Peyer's patch (tissue), 4 donors: ENCODE measurements at regions not wholly inside any gene's neighbourhood (a gene's known extent, or its start where the extent isn't known, plus 50 kb on each side); places are given as distances from the start of the nearest gene placed in this dataset.

Experiments
- POLR2A ChIP-seq, 2 donors: fragments of 450-650 bp; IDR thresholded peaks; one replicate each; pipeline ENCODE4 v1.5.1; 2017; ENCODE audit warnings: antibody characterized with exemption in 2 of 2, mild to moderate bottlenecking in 2 of 2, moderate library complexity in 2 of 2
- TF ChIP-seq, protein P1 (sequence below), 6 experiments: fragments of 450-650 bp in 4 of 6; fragments of 200-600 bp in 2 of 6; sonication (generic) in 1 of 6; IDR thresholded peaks; one replicate each; pipeline ENCODE4 v1.5.1; 2017 to 2019; ENCODE audit warnings: antibody characterized with exemption in 6 of 6, mild to moderate bottlenecking in 3 of 6, moderate library complexity in 1 of 6

DNA sequence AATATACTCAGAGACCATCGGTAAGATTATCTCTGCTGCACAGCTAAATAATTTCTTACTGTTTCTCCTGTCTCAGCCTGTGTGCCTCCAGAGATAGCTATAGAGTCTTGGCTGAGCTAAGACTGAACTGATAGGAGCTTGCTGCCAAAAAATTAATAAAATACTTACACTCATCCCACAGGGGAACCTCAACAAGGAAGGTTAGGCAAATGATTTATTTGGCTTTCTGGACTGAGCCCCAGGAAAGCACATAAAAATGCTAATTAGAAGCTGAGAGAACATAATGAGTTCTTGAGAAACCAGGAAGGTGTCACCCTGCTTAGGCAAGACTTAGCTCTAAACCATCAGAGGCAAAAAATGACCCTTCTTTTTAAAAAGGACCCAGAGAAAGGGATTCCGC, 534.5 kb downstream of the TNS3 start:
- TF ChIP-seq, protein P1, sequence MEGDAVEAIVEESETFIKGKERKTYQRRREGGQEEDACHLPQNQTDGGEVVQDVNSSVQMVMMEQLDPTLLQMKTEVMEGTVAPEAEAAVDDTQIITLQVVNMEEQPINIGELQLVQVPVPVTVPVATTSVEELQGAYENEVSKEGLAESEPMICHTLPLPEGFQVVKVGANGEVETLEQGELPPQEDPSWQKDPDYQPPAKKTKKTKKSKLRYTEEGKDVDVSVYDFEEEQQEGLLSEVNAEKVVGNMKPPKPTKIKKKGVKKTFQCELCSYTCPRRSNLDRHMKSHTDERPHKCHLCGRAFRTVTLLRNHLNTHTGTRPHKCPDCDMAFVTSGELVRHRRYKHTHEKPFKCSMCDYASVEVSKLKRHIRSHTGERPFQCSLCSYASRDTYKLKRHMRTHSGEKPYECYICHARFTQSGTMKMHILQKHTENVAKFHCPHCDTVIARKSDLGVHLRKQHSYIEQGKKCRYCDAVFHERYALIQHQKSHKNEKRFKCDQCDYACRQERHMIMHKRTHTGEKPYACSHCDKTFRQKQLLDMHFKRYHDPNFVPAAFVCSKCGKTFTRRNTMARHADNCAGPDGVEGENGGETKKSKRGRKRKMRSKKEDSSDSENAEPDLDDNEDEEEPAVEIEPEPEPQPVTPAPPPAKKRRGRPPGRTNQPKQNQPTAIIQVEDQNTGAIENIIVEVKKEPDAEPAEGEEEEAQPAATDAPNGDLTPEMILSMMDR (IDR thresholded peaks at IDR 0.05): no peak
- TF ChIP-seq POLR2A (IDR thresholded peaks at IDR 0.05): no peak
